Neutrophil (primary cell): ENCODE measurements at regions not wholly inside any gene's neighbourhood (a gene's known extent, or its start where the extent isn't known, plus 50 kb on each side); places are given as distances from the start of the nearest gene placed in this dataset.
"Not testable (repeated sequence)": the region's sequence is repeated elsewhere in the genome, so short reads cannot be mapped to it uniquely, and the experiment has no call there.

Source experiments
- H3K27ac ChIP-seq: fragments of 200-600 bp; sonication (generic); 2 replicates; pipeline ENCODE4 v1.5.1; 2016; ENCODE audit warnings: mild to moderate bottlenecking, moderate library complexity
- H3K27me3 ChIP-seq: fragments of 200-600 bp; sonication (generic); 2 replicates; pipeline ENCODE4 v1.6.0; 2016; ENCODE audit warnings: mild to moderate bottlenecking
- H3K36me3 ChIP-seq: fragments of 200-600 bp; sonication (generic); 2 replicates; pipeline ENCODE4 v1.5.1; 2017
- H3K4me1 ChIP-seq, 2 experiments: fragments of 200-600 bp in 1 of 2; sonication (generic) in 1 of 2; 1 replicate in 1 of 2; 2 replicates in 1 of 2; pipeline versions ENCODE4 v1.5.1 to v1.6.1; 2013 to 2016; ENCODE audit warnings: low read depth in 1 of 2, low read length in 1 of 2, mild to moderate bottlenecking in 1 of 2, moderate library complexity in 1 of 2; ENCODE audit not compliant: control insufficient read depth in 1 of 2, insufficient read depth in 1 of 2
- H3K4me3 ChIP-seq, 2 experiments: fragments of 200-600 bp in 1 of 2; sonication (generic) in 1 of 2; 1 replicate in 1 of 2; 2 replicates in 1 of 2; pipeline ENCODE4 v1.5.1; 2013 to 2016; ENCODE audit warnings: low read depth in 1 of 2, low read length in 1 of 2, mild to moderate bottlenecking in 1 of 2, moderate library complexity in 1 of 2
- H3K9me3 ChIP-seq: fragments of 200-600 bp; sonication (generic); 2 replicates; pipeline ENCODE4 v1.5.1; 2016
- CTCF ChIP-seq: fragments of 200-600 bp; sonication (generic); IDR thresholded peaks from 2 replicates; pipeline ENCODE4 v1.5.1; 2016; ENCODE audit warnings: antibody characterized with exemption

DNA sequence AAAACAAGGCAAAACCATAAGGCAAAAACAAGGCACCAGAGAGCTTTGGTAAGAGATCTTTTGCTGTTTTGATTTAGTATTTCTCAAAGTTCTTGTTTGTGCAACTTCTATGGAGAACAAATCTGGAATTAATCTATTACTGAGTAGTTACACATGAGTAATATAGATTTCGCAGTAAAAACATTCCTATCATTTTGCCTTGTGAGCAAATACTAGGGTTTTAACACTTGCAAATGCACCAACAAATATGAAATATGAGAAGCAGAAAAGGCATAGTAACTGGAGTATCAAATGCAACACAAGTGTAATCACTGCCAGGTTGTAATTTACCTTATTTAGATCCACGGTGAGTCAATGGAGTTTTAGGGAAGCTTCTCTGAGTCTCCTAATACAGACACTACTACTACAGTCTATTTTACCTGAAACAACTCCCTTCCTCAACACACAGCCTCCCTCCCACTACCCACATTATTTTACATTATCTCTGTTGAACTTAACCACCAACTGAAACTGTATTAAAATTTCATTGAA, 324.1 kb downstream of the FLRT2 start:
- H3K9me3 ChIP-seq, result no peaks in the 10 kb centered on the region
- TF ChIP-seq CTCF, result no peak
- no peaks in the 10 kb centered on the region for H3K27me3 ChIP-seq
- no peaks in the 10 kb centered on the region for H3K36me3 ChIP-seq
- peaks cover 0 to 8% of the 10 kb centered on the region in 2 experiments for H3K4me1 ChIP-seq
- no peak overlapping the region for H3K27ac ChIP-seq
- no peak overlapping the region for H3K4me3 ChIP-seq

DNA sequence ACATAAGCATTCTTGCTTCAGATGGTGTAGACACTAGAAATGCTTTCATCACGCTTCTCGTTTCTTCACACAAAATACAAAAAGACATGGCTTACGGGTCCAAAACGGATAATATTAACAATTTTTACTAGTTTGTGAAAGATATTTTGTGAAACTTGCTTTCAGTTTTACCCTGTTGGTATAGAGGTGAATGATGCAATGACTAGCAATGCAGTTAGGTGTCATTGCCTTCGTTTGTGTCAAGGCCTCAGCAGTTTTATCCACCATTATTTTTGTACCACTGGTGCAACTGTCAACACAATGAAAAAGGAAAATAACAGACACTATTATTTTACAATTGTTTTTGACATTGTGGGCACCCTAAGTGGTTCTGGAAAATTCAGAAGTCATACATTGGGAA, 323.0 kb downstream of the FLRT2 start:
- Histone ChIP-seq H3K36me3 (no peaks in the 10 kb centered on the region), H3K27ac (no peak overlapping the region), H3K9me3 (no peaks in the 10 kb centered on the region), H3K27me3 (no peaks in the 10 kb centered on the region), H3K4me3 (no peak overlapping the region), H3K4me1 (peaks cover 0 to 8% of the 10 kb centered on the region in 2 experiments)
- TF ChIP-seq CTCF, result no peak

- not testable (repeated sequence) for H3K4me3 ChIP-seq, H3K4me1 ChIP-seq, H3K36me3 ChIP-seq, H3K9me3 ChIP-seq, H3K27me3 ChIP-seq, H3K27ac ChIP-seq
Measured at GRCh38 chr14:85852123-85852522, 322.2 kb downstream of the FLRT2 start.

GRCh38 chr14:85830549-85830948, 300.6 kb downstream of the FLRT2 start:
- H3K4me1 ChIP-seq, H3K4me3 ChIP-seq, H3K9me3 ChIP-seq, H3K27ac ChIP-seq, H3K36me3 ChIP-seq, H3K27me3 ChIP-seq: not testable (repeated sequence)

DNA sequence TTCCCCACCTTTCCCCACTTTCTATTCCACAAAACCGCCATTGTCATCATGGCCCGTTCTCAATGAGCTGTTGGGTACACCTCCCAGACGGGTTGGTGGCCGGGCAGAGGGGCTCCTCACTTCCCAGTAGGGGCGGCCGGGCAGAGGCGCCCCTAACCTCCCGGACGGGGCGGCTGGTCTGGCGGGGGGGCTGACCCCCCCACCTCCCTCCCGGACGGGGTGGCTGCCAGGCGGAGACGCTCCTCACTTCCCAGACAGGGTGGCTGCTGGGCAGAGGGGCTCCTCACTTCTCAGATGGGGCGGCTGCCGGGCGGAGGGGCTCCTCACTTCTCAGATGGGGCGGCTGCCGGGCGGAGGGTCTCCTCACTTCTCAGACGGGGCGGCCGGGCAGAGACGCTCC, 299.7 kb downstream of the FLRT2 start:
- H3K27ac ChIP-seq, H3K4me1 ChIP-seq, H3K9me3 ChIP-seq, H3K27me3 ChIP-seq, H3K4me3 ChIP-seq, H3K36me3 ChIP-seq: not testable (repeated sequence)

GRCh38 chr14:85824526-85824925, 294.6 kb downstream of the FLRT2 start:
- no peak overlapping the region for H3K27ac ChIP-seq
- H3K27me3 ChIP-seq, result no peaks in the 10 kb centered on the region
- TF ChIP-seq CTCF, result no peak
- no peaks in the 10 kb centered on the region for H3K9me3 ChIP-seq
- no peaks in the 10 kb centered on the region for H3K36me3 ChIP-seq
- no peak overlapping the region for H3K4me3 ChIP-seq
- H3K4me1 ChIP-seq, result no peaks in the 10 kb centered on the region

DNA sequence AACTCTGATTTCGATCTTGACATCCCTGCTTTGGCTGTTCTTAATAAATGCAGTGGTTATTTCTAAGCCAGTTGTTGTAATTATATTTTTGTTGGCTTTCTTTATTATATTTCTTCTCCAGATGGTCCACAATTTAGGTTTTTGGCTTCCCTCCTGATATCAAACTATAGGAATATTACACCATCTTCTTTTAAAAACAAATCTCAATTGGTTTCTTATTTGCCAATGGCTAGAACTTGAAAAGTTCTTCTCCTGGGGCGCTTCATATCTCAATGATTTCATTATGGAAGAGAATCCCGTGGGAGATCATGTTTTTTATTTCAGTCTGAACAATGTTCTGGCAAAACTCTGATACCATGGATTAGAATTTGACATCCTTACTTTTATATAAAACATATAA, 292.3 kb downstream of the FLRT2 start:
- no peaks in the 10 kb centered on the region for H3K36me3 ChIP-seq
- no peaks in the 10 kb centered on the region for H3K4me1 ChIP-seq
- H3K4me3 ChIP-seq, result no peak overlapping the region
- TF ChIP-seq CTCF, result no peak
- H3K27me3 ChIP-seq, result no peaks in the 10 kb centered on the region
- no peak overlapping the region for H3K27ac ChIP-seq
- H3K9me3 ChIP-seq, result no peaks in the 10 kb centered on the region
